ENCODE measurements at regions not wholly inside any gene's neighbourhood (a gene's known extent, or its start where the extent isn't known, plus 50 kb on each side); places are given as distances from the start of the nearest gene placed in this dataset.

GRCh38 chr1:79667166-79667565, 660.6 kb upstream of the ADGRL4 start:
- ChIA-PET POLR2A (no interaction called here), CTCF (ENCODE audit: low intra/inter-chr PET ratio, low total read pairs) (no interaction called here)
- Histone ChIP-seq H3K79me2 (ENCODE audit: insufficient read depth, low read length) (no peaks in the 10 kb centered on the region), H3K27ac (ENCODE audit: extremely low read length, insufficient read depth, low read length) (no peak overlapping the region), H3K9me3 (ENCODE audit: low read length) (peaks cover 63% of the 10 kb centered on the region), H2AFZ (ENCODE audit: low read length) (no peak overlapping the region), H3K27me3 (ENCODE audit: control insufficient read depth in 1 of 2, insufficient read depth in 2 of 2, low read length in 2 of 2) (no peaks in the 10 kb centered on the region), H3K4me2 (ENCODE audit: low read depth, low read length) (no peak overlapping the region), H3K36me3 (replicated peaks in 1 of 2; ENCODE audit: control insufficient read depth in 1 of 2, insufficient read depth in 2 of 2, low read length in 2 of 2) (no peaks in the 10 kb centered on the region), H3K4me3 (replicated peaks in 1 of 3; ENCODE audit: insufficient read depth in 1 of 3, low read depth in 2 of 3, low read length in 3 of 3) (no peak overlapping the region), H3K4me1 (ENCODE audit: insufficient read depth, low read length) (no peaks in the 10 kb centered on the region), H4K20me1 (ENCODE audit: insufficient read depth, low read length) (no peaks in the 10 kb centered on the region), H3K9ac (ENCODE audit: insufficient read depth, low read depth, low read length) (no peak overlapping the region)
- TF ChIP-seq CREBL2 (CRISPR knock-in tag; IDR thresholded peaks at IDR 0.05; ENCODE audit: borderline replicate concordance) (no peak), ZIK1 (CRISPR knock-in tag; IDR thresholded peaks at IDR 0.05; ENCODE audit: borderline replicate concordance, low read depth) (no peak), KLF16 (CRISPR knock-in tag; IDR thresholded peaks at IDR 0.05) (no peak), SRF (IDR thresholded peaks at IDR 0.05; ENCODE audit: low read depth, low read length) (no peak), ZNF20 (CRISPR knock-in tag; IDR thresholded peaks at IDR 0.05) (no peak), GLI4 (CRISPR knock-in tag; IDR thresholded peaks at IDR 0.05; ENCODE audit: borderline replicate concordance) (no peak), NONO (IDR thresholded peaks at IDR 0.05) (no peak), NONO (CRISPR knock-in tag; conservative IDR thresholded peaks at IDR 0.05) (no peak), KDM2A (CRISPR knock-in tag; IDR thresholded peaks at IDR 0.05; ENCODE audit: borderline replicate concordance, low read depth) (no peak), MBD4 (IDR thresholded peaks at IDR 0.05; ENCODE audit: borderline replicate concordance, low read length) (no peak), FOXM1 (CRISPR knock-in tag; IDR thresholded peaks at IDR 0.05) (no peak), ZFP82 (CRISPR knock-in tag; IDR thresholded peaks at IDR 0.05; ENCODE audit: borderline replicate concordance) (no peak), ZNF549 (CRISPR knock-in tag; IDR thresholded peaks at IDR 0.05) (no peak), TOPORS (CRISPR knock-in tag; IDR thresholded peaks at IDR 0.05) (no peak), ZNF235 (CRISPR knock-in tag; IDR thresholded peaks at IDR 0.05; ENCODE audit: borderline replicate concordance) (no peak), GZF1 (CRISPR knock-in tag; IDR thresholded peaks at IDR 0.05) (no peak), HDAC6 (IDR thresholded peaks at IDR 0.05; ENCODE audit: low read depth, low read length) (no peak)
- TF ChIP-seq, protein P1, sequence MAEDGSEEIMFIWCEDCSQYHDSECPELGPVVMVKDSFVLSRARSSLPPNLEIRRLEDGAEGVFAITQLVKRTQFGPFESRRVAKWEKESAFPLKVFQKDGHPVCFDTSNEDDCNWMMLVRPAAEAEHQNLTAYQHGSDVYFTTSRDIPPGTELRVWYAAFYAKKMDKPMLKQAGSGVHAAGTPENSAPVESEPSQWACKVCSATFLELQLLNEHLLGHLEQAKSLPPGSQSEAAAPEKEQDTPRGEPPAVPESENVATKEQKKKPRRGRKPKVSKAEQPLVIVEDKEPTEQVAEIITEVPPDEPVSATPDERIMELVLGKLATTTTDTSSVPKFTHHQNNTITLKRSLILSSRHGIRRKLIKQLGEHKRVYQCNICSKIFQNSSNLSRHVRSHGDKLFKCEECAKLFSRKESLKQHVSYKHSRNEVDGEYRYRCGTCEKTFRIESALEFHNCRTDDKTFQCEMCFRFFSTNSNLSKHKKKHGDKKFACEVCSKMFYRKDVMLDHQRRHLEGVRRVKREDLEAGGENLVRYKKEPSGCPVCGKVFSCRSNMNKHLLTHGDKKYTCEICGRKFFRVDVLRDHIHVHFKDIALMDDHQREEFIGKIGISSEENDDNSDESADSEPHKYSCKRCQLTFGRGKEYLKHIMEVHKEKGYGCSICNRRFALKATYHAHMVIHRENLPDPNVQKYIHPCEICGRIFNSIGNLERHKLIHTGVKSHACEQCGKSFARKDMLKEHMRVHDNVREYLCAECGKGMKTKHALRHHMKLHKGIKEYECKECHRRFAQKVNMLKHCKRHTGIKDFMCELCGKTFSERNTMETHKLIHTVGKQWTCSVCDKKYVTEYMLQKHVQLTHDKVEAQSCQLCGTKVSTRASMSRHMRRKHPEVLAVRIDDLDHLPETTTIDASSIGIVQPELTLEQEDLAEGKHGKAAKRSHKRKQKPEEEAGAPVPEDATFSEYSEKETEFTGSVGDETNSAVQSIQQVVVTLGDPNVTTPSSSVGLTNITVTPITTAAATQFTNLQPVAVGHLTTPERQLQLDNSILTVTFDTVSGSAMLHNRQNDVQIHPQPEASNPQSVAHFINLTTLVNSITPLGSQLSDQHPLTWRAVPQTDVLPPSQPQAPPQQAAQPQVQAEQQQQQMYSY (CRISPR knock-in tag; IDR thresholded peaks at IDR 0.05), result no peak
- 25% methylated on average over 2 of the region's 2 CpGs for WGBS (ENCODE audit: low lambda C conversion rate)
- in situ Hi-C loops (cut with HindIII; ENCODE audit: extremely low pct_ligation_motif_present, low pct_unique_long_range_greater_than_20kb), result no loop called here
- ATAC-seq (no peak), FAIRE-seq (no peak), DNase-seq (ENCODE audit: low spot score) (no peak)
- intact Hi-C loops (cut with micrococcal nuclease; ENCODE audit: unreplicated experiment), result no loop called here
- no TSS peak for BruUV-seq (replicated peaks)

Data from HepG2 (cell line).